A549 (cell line): ENCODE measurements at regions not wholly inside any gene's neighbourhood (a gene's known extent, or its start where the extent isn't known, plus 50 kb on each side); places are given as distances from the start of the nearest gene placed in this dataset.

Source experiments
- ATAC-seq, 2 experiments: fragments of 200-7000 bp in 1 of 2; fragments of >200 bp in 1 of 2; cut with Nextera tagmentation in 1 of 2; cut with Tn5 transposase in 1 of 2; 3 replicates each; pipeline versions ENCODE4 v1.8.0 to v1.9.1; 2018 to 2020; ENCODE audit warnings: mild to moderate bottlenecking in 1 of 2, moderate library complexity in 1 of 2
- CTCF ChIA-PET: fragments of 300-600 bp; sonication (Branson Sonifier 250); formaldehyde crosslinking; extraction: SDS; loops from one replicate; lab custom pipeline; 2021; ENCODE audit warnings: antibody characterized with exemption, inconsistent platforms; lab: Yijun Ruan, JAX
- POLR2A ChIA-PET: fragments of 350-600 bp; formaldehyde crosslinking; extraction: SDS; loops from one replicate; lab custom pipeline; 2021; ENCODE audit warnings: antibody characterized with exemption, inconsistent platforms; lab: Yijun Ruan, JAX
- DNase-seq, 2 experiments: peaks; one replicate each; pipeline versions ENCODE4 v3.0.0 to v3.0.0-alpha.2; 2011 to 2016; ENCODE audit warnings: low read depth in 1 of 2, low spot score in 1 of 2
- FAIRE-seq: peaks from 2 replicates; lab custom pipeline; 2011; peaks lifted over from hg19 to GRCh38; lab: Jason Lieb, UNC
- H3K27ac ChIP-seq, 2 experiments: fragments of >200 bp; sonication (Bioruptor Twin); formaldehyde crosslinking; 3 replicates each; pipeline ENCODE4 v1.5.1; 2016 to 2017
- H3K4me1 ChIP-seq: fragments of >200 bp; sonication (Bioruptor Twin); formaldehyde crosslinking; 3 replicates; pipeline ENCODE4 v1.6.1; 2016
- H3K4me2 ChIP-seq: fragments of >200 bp; sonication (Bioruptor Twin); formaldehyde crosslinking; 3 replicates; pipeline ENCODE4 v1.6.1; 2016
- H3K4me3 ChIP-seq: fragments of >200 bp; sonication (Bioruptor Twin); formaldehyde crosslinking; 3 replicates; pipeline ENCODE4 v1.5.1; 2016
- H3K9me3 ChIP-seq: fragments of >200 bp; sonication (Bioruptor Twin); formaldehyde crosslinking; 3 replicates; pipeline ENCODE4 v1.6.1; 2016
- CEBPB ChIP-seq, 2 experiments: fragments of >200 bp in 1 of 2; sonication (Bioruptor Twin) in 1 of 2; formaldehyde crosslinking in 1 of 2; IDR thresholded peaks; 2 replicates each; pipeline ENCODE4 v1.6.1; 2012 to 2016
- CHD4 ChIP-seq: fragments of 200-600 bp; sonication (generic); IDR thresholded peaks from 2 replicates; pipeline ENCODE4 v1.6.1; 2016; ENCODE audit warnings: antibody characterized with exemption, mild to moderate bottlenecking, borderline replicate concordance
- CTCF ChIP-seq: fragments of >200 bp; sonication (Bioruptor Twin); formaldehyde crosslinking; IDR thresholded peaks from 3 replicates; pipeline ENCODE4 v1.5.1; 2016
- EHF ChIP-seq: fragments of 250-450 bp; sonication (Bioruptor Pico); IDR thresholded peaks from 2 replicates; pipeline ENCODE4 v1.5.0; 2020; ENCODE audit warnings: mild to moderate bottlenecking
- ELK1 ChIP-seq: fragments of 150-350 bp; IDR thresholded peaks from 2 replicates; pipeline ENCODE4 v1.6.1; 2014; ENCODE audit warnings: low read depth, mild to moderate bottlenecking, low read length
- EP300 ChIP-seq, 2 experiments: fragments of >200 bp; sonication (Bioruptor Twin); formaldehyde crosslinking; IDR thresholded peaks; 2 replicates in 1 of 2; 3 replicates in 1 of 2; pipeline ENCODE4 v1.6.1; 2016 to 2017
- ESRRA ChIP-seq: fragments of 150-350 bp; IDR thresholded peaks from 2 replicates; pipeline ENCODE4 v1.6.1; 2014; ENCODE audit warnings: mild to moderate bottlenecking, low read length, borderline replicate concordance
- FOSL2 ChIP-seq, 2 experiments: fragments of 450-650 bp in 1 of 2; fragments of >200 bp in 1 of 2; sonication (Bioruptor Twin) in 1 of 2; formaldehyde crosslinking; IDR thresholded peaks; 2 replicates each; pipeline versions ENCODE4 v1.5.0 to v1.6.1; 2016 to 2020; ENCODE audit warnings: mild to moderate bottlenecking in 1 of 2, moderate library complexity in 1 of 2
- FOXS1 ChIP-seq: fragments of 250-450 bp; sonication (Bioruptor Pico); IDR thresholded peaks from 2 replicates; pipeline ENCODE4 v1.5.0; 2020; ENCODE audit warnings: mild to moderate bottlenecking, moderate library complexity
- GATA3 ChIP-seq: IDR thresholded peaks from 2 replicates; pipeline ENCODE4 v1.6.1; 2012; ENCODE audit warnings: borderline replicate concordance
- HES2 ChIP-seq: fragments of >200 bp; sonication (Bioruptor Twin); formaldehyde crosslinking; IDR thresholded peaks from 2 replicates; pipeline ENCODE4 v1.6.1; 2016
- HEYL ChIP-seq: fragments of 250-450 bp; sonication (Bioruptor Pico); IDR thresholded peaks from 2 replicates; pipeline ENCODE4 v1.8.0; 2021; ENCODE audit warnings: mild to moderate bottlenecking, moderate library complexity
- HOXA7 ChIP-seq: fragments of 250-450 bp; sonication (Bioruptor Pico); IDR thresholded peaks from 2 replicates; pipeline ENCODE4 v1.5.0; 2020; ENCODE audit warnings: mild to moderate bottlenecking, moderate library complexity
- HOXB5 ChIP-seq: fragments of 250-450 bp; sonication (Bioruptor Pico); IDR thresholded peaks from 2 replicates; pipeline ENCODE4 v1.5.0; 2020; ENCODE audit warnings: mild to moderate bottlenecking, moderate library complexity
- JUNB ChIP-seq: fragments of >200 bp; sonication (Bioruptor Twin); formaldehyde crosslinking; IDR thresholded peaks from 2 replicates; pipeline ENCODE4 v1.6.1; 2016
- MAX ChIP-seq: IDR thresholded peaks from 2 replicates; pipeline ENCODE4 v1.6.1; 2012
- MAZ ChIP-seq: fragments of 150-350 bp; IDR thresholded peaks from 2 replicates; pipeline ENCODE4 v1.6.1; 2014; ENCODE audit warnings: antibody characterized with exemption, low read depth, low read length, borderline replicate concordance
- NFE2L2 ChIP-seq: fragments of 150-350 bp; conservative IDR thresholded peaks from 2 replicates; pipeline ENCODE4 v1.6.1; 2014; ENCODE audit warnings: low read length
- PHF8 ChIP-seq: fragments of 200-600 bp; sonication (generic); IDR thresholded peaks from 2 replicates; pipeline ENCODE4 v1.6.1; 2016; ENCODE audit warnings: low read depth, mild to moderate bottlenecking, antibody characterized with exemption, moderate library complexity, borderline replicate concordance
- RARB ChIP-seq: fragments of 250-450 bp; sonication (Bioruptor Pico); IDR thresholded peaks from 2 replicates; pipeline ENCODE4 v1.8.0; 2021; ENCODE audit warnings: mild to moderate bottlenecking, moderate library complexity
- RCOR1 ChIP-seq: fragments of 150-350 bp; IDR thresholded peaks from 2 replicates; pipeline ENCODE4 v1.6.1; 2014; ENCODE audit warnings: antibody characterized with exemption, low read length, low read depth
- RFX5 ChIP-seq: fragments of 450-650 bp; IDR thresholded peaks from 2 replicates; pipeline ENCODE4 v1.7.1; 2014; ENCODE audit warnings: antibody characterized with exemption, mild to moderate bottlenecking, moderate library complexity
- TFCP2L1 ChIP-seq: fragments of 250-450 bp; sonication (Bioruptor Pico); IDR thresholded peaks from 2 replicates; pipeline ENCODE4 v1.5.0; 2021; ENCODE audit warnings: mild to moderate bottlenecking
- WGBS: methylation state at CpG from one replicate; pipeline ENCODE4 v1.1.6; 2017; ENCODE audit errors: missing lambda C conversion rate; 5-methylcytosine and 5-hydroxymethylcytosine counted together

GRCh38 chr13:59363313-59363712 lies 800.4 kb downstream of the DIAPH3 start:
- POLR2A ChIA-PET: no interaction called here
- no peak overlapping the region for H3K4me2 ChIP-seq
- H3K4me1 ChIP-seq: no peaks in the 10 kb centered on the region
- no peak overlapping the region for H3K4me3 ChIP-seq
- no peak overlapping the region for H3K27ac ChIP-seq
- ATAC-seq (no peak), FAIRE-seq (no peak), DNase-seq (no peak)
- CTCF ChIA-PET: no interaction called here
- TF ChIP-seq FOXS1 (no peak), CHD4 (no peak), MAX (no peak), RARB (no peak), EP300 (IDR thresholded peaks at IDR 0.05) (no peak), MAZ (no peak), FOSL2 (IDR thresholded peaks at IDR 0.05) (no peak), FOSL2 (CRISPR knock-in tag; IDR thresholded peaks at IDR 0.05) (no peak), CEBPB (IDR thresholded peaks at IDR 0.05) (no peak), RFX5 (no peak), ELK1 (no peak), JUNB (no peak), PHF8 (no peak), GATA3 (no peak)
- H3K9me3 ChIP-seq: no peaks in the 10 kb centered on the region
- WGBS: 2% methylated on average over 3 of the region's 3 CpGs

- no peak overlapping the region for H3K27ac ChIP-seq
- ATAC-seq: no peak
- H3K9me3 ChIP-seq: no peaks in the 10 kb centered on the region
- H3K4me2 ChIP-seq: no peak overlapping the region
- no peaks in the 10 kb centered on the region for H3K4me1 ChIP-seq
- no peak overlapping the region for H3K4me3 ChIP-seq
- no peak for DNase-seq
- no peak for FAIRE-seq
- ChIA-PET POLR2A (no interaction called here), CTCF (no interaction called here)
- TF ChIP-seq FOSL2 (IDR thresholded peaks at IDR 0.05) (no peak), FOSL2 (CRISPR knock-in tag; IDR thresholded peaks at IDR 0.05) (no peak), ELK1 (no peak), HES2 (no peak), EHF (CRISPR knock-in tag) (no peak)
- WGBS: 2% methylated on average over 4 of the region's 4 CpGs
Observed at GRCh38 chr13:59363947-59364346, 799.8 kb downstream of the DIAPH3 start.

GRCh38 chr13:59364641-59365085 lies 799.1 kb downstream of the DIAPH3 start:
- H3K27ac ChIP-seq: no peak overlapping the region
- no peak for FAIRE-seq
- TF ChIP-seq ESRRA (no peak), TFCP2L1 (CRISPR knock-in tag) (no peak), JUNB (no peak), HOXA7 (no peak), HOXB5 (no peak), NFE2L2 (no peak), RCOR1 (no peak), HEYL (CRISPR knock-in tag) (no peak), CTCF (no peak)
- TF ChIP-seq, all 56 proteins: peak for 0
- peak; percentile 70 to 81; a peak in 4 of 6 replicates for ATAC-seq
- Histone ChIP-seq H3K9me3 (no peaks in the 10 kb centered on the region), H3K4me1 (no peaks in the 10 kb centered on the region), H3K4me3 (no peak overlapping the region), H3K4me2 (no peak overlapping the region)
- POLR2A ChIA-PET: interaction anchor here (0.6 kb wide), 1 partner anchor 834 kb away, joined by 4 read pairs; no protein-coding TSS in a partner anchor
- 36% methylated on average over 7 of the region's 7 CpGs for WGBS
- CTCF ChIA-PET: no interaction called here
- DNase-seq: peak; percentile 1 to 2
